Nephron progenitor cell (in vitro differentiated cells): ENCODE measurements at regions not wholly inside any gene's neighbourhood (a gene's known extent, or its start where the extent isn't known, plus 50 kb on each side); places are given as distances from the start of the nearest gene placed in this dataset.
"Not testable (repeated sequence)": the region's sequence is repeated elsewhere in the genome, so short reads cannot be mapped to it uniquely, and the experiment has no call there.

ENCODE experiments used
- DNase-seq: peaks from one replicate; pipeline ENCODE4 v3.0.0; 2021
- H3K27ac Mint-ChIP-seq: 2 replicates; pipeline ENCODE4 v1.8.0; 2021; ENCODE audit warnings: mild to moderate bottlenecking, moderate library complexity, mixed read lengths
- H3K27me3 Mint-ChIP-seq: 2 replicates; pipeline ENCODE4 v1.8.0; 2021; ENCODE audit warnings: mild to moderate bottlenecking, low read depth, mixed read lengths; ENCODE audit not compliant: poor library complexity
- H3K36me3 Mint-ChIP-seq: 2 replicates; pipeline ENCODE4 v1.8.0; 2021; ENCODE audit warnings: low read depth, mixed read lengths
- H3K4me1 Mint-ChIP-seq: 2 replicates; pipeline ENCODE4 v1.8.0; 2021; ENCODE audit warnings: mixed read lengths
- H3K4me3 Mint-ChIP-seq: 2 replicates; pipeline ENCODE4 v1.8.0; 2021; ENCODE audit warnings: mild to moderate bottlenecking, moderate library complexity, mixed read lengths
- H3K9me3 Mint-ChIP-seq: 2 replicates; pipeline ENCODE4 v1.8.0; 2021; ENCODE audit warnings: mild to moderate bottlenecking, moderate library complexity, mixed read lengths
- TF ChIP-seq, protein P1 (sequence below): fragments of 200-600 bp; sonication (generic); IDR thresholded peaks from 2 replicates; pipeline ENCODE4 v1.5.0; 2021; ENCODE audit warnings: antibody characterized with exemption

- Mint-ChIP-seq H3K36me3 (no peaks in the 10 kb centered on the region), H3K27me3 (no peaks in the 10 kb centered on the region), H3K9me3 (no peaks in the 10 kb centered on the region), H3K4me3 (no peak overlapping the region), H3K27ac (no peak overlapping the region), H3K4me1 (no peaks in the 10 kb centered on the region)
- no peak for DNase-seq
- TF ChIP-seq, protein P1, sequence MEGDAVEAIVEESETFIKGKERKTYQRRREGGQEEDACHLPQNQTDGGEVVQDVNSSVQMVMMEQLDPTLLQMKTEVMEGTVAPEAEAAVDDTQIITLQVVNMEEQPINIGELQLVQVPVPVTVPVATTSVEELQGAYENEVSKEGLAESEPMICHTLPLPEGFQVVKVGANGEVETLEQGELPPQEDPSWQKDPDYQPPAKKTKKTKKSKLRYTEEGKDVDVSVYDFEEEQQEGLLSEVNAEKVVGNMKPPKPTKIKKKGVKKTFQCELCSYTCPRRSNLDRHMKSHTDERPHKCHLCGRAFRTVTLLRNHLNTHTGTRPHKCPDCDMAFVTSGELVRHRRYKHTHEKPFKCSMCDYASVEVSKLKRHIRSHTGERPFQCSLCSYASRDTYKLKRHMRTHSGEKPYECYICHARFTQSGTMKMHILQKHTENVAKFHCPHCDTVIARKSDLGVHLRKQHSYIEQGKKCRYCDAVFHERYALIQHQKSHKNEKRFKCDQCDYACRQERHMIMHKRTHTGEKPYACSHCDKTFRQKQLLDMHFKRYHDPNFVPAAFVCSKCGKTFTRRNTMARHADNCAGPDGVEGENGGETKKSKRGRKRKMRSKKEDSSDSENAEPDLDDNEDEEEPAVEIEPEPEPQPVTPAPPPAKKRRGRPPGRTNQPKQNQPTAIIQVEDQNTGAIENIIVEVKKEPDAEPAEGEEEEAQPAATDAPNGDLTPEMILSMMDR: no peak
Measured at GRCh38 chr10:90018819-90019218, 317.4 kb downstream of the KIF20B start.

DNA sequence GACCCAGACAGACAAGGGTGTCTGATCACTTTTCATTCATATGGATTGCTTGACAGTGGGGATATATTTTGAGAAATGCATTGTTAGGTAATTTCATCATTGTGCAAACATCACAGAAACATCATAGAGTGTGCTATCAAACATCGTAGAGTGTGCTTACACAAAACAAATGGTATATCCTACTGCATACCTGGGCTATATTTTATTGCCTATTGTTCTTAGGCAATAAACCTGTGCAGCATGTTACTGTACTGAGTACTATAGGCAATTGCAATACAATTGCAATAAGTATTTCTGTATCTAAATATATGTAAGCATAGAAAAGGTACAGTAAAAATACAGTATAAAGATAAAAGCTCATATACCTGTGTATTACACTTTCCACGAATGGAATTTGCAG lies 319.1 kb downstream of the KIF20B start:
- Mint-ChIP-seq H3K4me1 (no peaks in the 10 kb centered on the region), H3K27ac (no peak overlapping the region), H3K27me3 (no peaks in the 10 kb centered on the region), H3K9me3 (no peaks in the 10 kb centered on the region), H3K36me3 (no peaks in the 10 kb centered on the region), H3K4me3 (no peak overlapping the region)
- TF ChIP-seq, protein P1: no peak
- DNase-seq: no peak

GRCh38 chr10:90023950-90024349 lies 322.6 kb downstream of the KIF20B start:
- no peaks in the 10 kb centered on the region for H3K27me3 Mint-ChIP-seq

DNA sequence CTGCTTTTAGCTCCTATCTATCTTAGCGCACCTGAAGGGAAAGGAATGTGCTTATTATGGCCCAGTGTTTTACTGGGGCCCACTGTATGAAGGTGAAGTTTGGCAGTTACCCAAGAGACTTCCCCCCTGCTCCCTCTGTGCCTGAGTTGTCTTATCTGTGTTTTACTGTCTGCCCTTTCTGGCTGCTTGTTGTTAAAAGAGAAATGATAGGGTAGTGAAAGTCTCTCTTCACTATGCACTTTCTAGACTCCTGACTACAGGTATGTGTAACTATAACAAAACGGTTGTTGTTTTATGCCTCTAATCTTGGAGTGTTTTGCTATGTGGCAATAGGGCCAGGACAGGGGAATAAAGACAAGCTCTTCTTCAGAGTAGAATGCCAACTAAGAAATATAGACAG lies 326.9 kb downstream of the KIF20B start:
- Mint-ChIP-seq H3K36me3 (no peaks in the 10 kb centered on the region), H3K27me3 (peaks cover 3% of the 10 kb centered on the region), H3K27ac (no peak overlapping the region), H3K4me1 (no peaks in the 10 kb centered on the region), H3K4me3 (no peak overlapping the region), H3K9me3 (peaks cover 6% of the 10 kb centered on the region)
- no peak for DNase-seq
- TF ChIP-seq, protein P1: no peak

More at GRCh38 chr10:90023950-90024349, 322.6 kb downstream of the KIF20B start:
- H3K36me3 Mint-ChIP-seq: no peaks in the 10 kb centered on the region
- DNase-seq: no peak
- no peak overlapping the region for H3K4me3 Mint-ChIP-seq
- TF ChIP-seq, protein P1: no peak
- H3K9me3 Mint-ChIP-seq: peaks cover 6% of the 10 kb centered on the region
- no peaks in the 10 kb centered on the region for H3K4me1 Mint-ChIP-seq
- no peak overlapping the region for H3K27ac Mint-ChIP-seq

DNA sequence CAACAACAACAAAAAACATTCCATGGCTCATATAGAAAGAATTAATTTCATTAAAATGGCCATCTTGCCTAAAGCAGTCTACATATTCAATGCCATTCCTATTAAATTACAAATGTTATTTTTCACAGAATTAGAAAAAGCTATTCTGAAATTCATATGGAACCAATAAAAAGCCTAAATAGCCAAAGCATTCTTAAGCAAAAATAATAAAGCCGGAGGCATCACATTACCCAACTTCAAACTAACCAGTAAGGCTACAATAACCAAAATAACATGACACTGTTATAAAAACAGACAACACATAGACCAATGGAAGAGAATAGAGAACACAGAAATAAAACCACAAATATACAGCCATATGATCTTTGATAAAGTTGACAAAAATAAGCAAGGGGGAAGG lies 330.4 kb downstream of the KIF20B start:
- TF ChIP-seq, protein P1: no peak
- DNase-seq: no peak
- Mint-ChIP-seq H3K27ac (no peak overlapping the region), H3K27me3 (peaks cover 3% of the 10 kb centered on the region), H3K4me3 (no peak overlapping the region), H3K4me1 (no peaks in the 10 kb centered on the region), H3K9me3 (peaks cover 6% of the 10 kb centered on the region), H3K36me3 (no peaks in the 10 kb centered on the region)

DNA sequence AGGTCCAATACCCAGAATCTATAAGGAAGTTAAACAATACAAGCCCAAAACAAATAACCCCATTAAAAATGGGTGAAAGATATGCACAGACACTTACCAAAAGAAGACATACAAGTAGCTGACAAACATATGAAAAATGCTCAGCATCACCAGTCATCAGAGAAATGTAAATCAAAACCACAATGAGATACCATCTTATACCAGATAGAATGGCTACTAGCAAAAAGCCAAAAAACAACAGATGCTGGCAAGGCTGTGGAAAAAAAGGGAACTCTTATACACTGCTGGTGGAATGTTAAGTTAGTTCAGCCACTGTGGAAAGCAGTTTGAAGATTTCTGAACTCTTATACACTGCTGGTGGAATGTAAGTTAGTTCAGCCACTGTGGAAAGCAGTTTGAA lies 331.1 kb downstream of the KIF20B start:
- H3K27me3 Mint-ChIP-seq: peaks cover 3% of the 10 kb centered on the region

DNA sequence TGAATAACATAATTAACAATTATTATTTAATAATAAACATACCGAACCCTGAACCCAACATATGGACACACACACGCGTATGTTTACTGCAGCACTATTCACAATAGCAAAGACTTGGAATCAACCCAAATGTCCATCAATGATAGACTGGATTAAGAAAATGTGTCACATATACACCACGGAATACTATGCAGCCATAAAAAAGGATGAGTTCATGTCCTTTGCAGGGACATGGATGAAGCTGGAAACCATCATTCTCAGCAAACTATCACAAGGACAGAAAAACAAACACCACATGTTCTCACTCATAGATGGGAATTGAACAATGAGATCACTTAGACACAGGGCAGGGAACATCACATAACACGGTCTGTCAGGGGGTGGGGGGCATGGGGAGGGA lies 333.5 kb downstream of the KIF20B start:
- not testable (repeated sequence) for H3K9me3 Mint-ChIP-seq, DNase-seq, H3K36me3 Mint-ChIP-seq, H3K4me1 Mint-ChIP-seq, H3K27ac Mint-ChIP-seq, H3K4me3 Mint-ChIP-seq, H3K27me3 Mint-ChIP-seq

More for the DNA sequence above, 331.1 kb downstream of the KIF20B start:
- Mint-ChIP-seq H3K36me3 (no peaks in the 10 kb centered on the region), H3K4me3 (no peak overlapping the region), H3K4me1 (no peaks in the 10 kb centered on the region), H3K9me3 (no peaks in the 10 kb centered on the region), H3K27ac (no peak overlapping the region)
- TF ChIP-seq, protein P1: no peak
- no peak for DNase-seq
